ENCODE measurements at regions not wholly inside any gene's neighbourhood (a gene's known extent, or its start where the extent isn't known, plus 50 kb on each side); places are given as distances from the start of the nearest gene placed in this dataset.

- no peak for ATAC-seq
- TF ChIP-seq ZC3H10 (CRISPR knock-in tag; IDR thresholded peaks at IDR 0.05) (no peak), BACH2 (CRISPR knock-in tag; IDR thresholded peaks at IDR 0.05; ENCODE audit: borderline replicate concordance) (no peak), ARNTL (CRISPR knock-in tag; IDR thresholded peaks at IDR 0.05; ENCODE audit: borderline replicate concordance, low read depth) (no peak), SNAI2 (CRISPR knock-in tag; IDR thresholded peaks at IDR 0.05) (no peak), TSHZ2 (CRISPR knock-in tag; IDR thresholded peaks at IDR 0.05) (no peak), TOX (CRISPR knock-in tag; IDR thresholded peaks at IDR 0.05; ENCODE audit: borderline replicate concordance) (no peak), CREB5 (CRISPR knock-in tag; IDR thresholded peaks at IDR 0.05; ENCODE audit: low read depth) (no peak), ZFP30 (CRISPR knock-in tag; IDR thresholded peaks at IDR 0.05) (no peak), OSR1 (CRISPR knock-in tag; IDR thresholded peaks at IDR 0.05) (no peak), TCF4 (CRISPR knock-in tag; IDR thresholded peaks at IDR 0.05; ENCODE audit: borderline replicate concordance) (no peak), ESRRG (CRISPR knock-in tag; IDR thresholded peaks at IDR 0.05) (no peak), CSDC2 (CRISPR knock-in tag; IDR thresholded peaks at IDR 0.05) (no peak)
- TF ChIP-seq, protein P1, sequence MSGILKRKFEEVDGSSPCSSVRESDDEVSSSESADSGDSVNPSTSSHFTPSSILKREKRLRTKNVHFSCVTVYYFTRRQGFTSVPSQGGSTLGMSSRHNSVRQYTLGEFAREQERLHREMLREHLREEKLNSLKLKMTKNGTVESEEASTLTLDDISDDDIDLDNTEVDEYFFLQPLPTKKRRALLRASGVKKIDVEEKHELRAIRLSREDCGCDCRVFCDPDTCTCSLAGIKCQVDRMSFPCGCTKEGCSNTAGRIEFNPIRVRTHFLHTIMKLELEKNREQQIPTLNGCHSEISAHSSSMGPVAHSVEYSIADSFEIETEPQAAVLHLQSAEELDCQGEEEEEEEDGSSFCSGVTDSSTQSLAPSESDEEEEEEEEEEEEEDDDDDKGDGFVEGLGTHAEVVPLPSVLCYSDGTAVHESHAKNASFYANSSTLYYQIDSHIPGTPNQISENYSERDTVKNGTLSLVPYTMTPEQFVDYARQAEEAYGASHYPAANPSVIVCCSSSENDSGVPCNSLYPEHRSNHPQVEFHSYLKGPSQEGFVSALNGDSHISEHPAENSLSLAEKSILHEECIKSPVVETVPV (CRISPR knock-in tag; IDR thresholded peaks at IDR 0.05): no peak
Observed at GRCh38 chr4:129355031-129355430, 259.1 kb downstream of the C4orf33 start.

GRCh38 chr4:129355516-129355915 lies 259.6 kb downstream of the C4orf33 start:
- ATAC-seq: peak; percentile 26; the same call in 1 of the 3 replicates
- no peak for TF ChIP-seq TOX (CRISPR knock-in tag; IDR thresholded peaks at IDR 0.05; ENCODE audit: borderline replicate concordance)
- no peak for TF ChIP-seq TCF4 (CRISPR knock-in tag; IDR thresholded peaks at IDR 0.05; ENCODE audit: borderline replicate concordance)
- TF ChIP-seq ZNF565 (CRISPR knock-in tag; conservative IDR thresholded peaks at IDR 0.05; ENCODE audit: low read depth): no peak
- TF ChIP-seq BACH2 (CRISPR knock-in tag; IDR thresholded peaks at IDR 0.05; ENCODE audit: borderline replicate concordance): no peak
- no peak for TF ChIP-seq PPARA (CRISPR knock-in tag; IDR thresholded peaks at IDR 0.05; ENCODE audit: borderline replicate concordance)
- no peak for TF ChIP-seq CREB5 (CRISPR knock-in tag; IDR thresholded peaks at IDR 0.05; ENCODE audit: low read depth)
- TF ChIP-seq TSHZ2 (CRISPR knock-in tag; IDR thresholded peaks at IDR 0.05): no peak
- TF ChIP-seq ESRRG (CRISPR knock-in tag; IDR thresholded peaks at IDR 0.05): no peak
- TF ChIP-seq, protein P1 (CRISPR knock-in tag; IDR thresholded peaks at IDR 0.05): no peak
- TF ChIP-seq ZC3H10 (CRISPR knock-in tag; IDR thresholded peaks at IDR 0.05): no peak
- no peak for TF ChIP-seq OSR1 (CRISPR knock-in tag; IDR thresholded peaks at IDR 0.05)
- no peak for TF ChIP-seq ARNTL (CRISPR knock-in tag; IDR thresholded peaks at IDR 0.05; ENCODE audit: borderline replicate concordance, low read depth)
- no peak for TF ChIP-seq CSDC2 (CRISPR knock-in tag; IDR thresholded peaks at IDR 0.05)
- no peak for TF ChIP-seq ZNF8 (CRISPR knock-in tag; IDR thresholded peaks at IDR 0.05)
- TF ChIP-seq, protein P2, sequence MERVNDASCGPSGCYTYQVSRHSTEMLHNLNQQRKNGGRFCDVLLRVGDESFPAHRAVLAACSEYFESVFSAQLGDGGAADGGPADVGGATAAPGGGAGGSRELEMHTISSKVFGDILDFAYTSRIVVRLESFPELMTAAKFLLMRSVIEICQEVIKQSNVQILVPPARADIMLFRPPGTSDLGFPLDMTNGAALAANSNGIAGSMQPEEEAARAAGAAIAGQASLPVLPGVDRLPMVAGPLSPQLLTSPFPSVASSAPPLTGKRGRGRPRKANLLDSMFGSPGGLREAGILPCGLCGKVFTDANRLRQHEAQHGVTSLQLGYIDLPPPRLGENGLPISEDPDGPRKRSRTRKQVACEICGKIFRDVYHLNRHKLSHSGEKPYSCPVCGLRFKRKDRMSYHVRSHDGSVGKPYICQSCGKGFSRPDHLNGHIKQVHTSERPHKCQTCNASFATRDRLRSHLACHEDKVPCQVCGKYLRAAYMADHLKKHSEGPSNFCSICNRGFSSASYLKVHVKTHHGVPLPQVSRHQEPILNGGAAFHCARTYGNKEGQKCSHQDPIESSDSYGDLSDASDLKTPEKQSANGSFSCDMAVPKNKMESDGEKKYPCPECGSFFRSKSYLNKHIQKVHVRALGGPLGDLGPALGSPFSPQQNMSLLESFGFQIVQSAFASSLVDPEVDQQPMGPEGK (CRISPR knock-in tag; IDR thresholded peaks at IDR 0.05; ENCODE audit: borderline replicate concordance): no peak
- TF ChIP-seq RARB (CRISPR knock-in tag; IDR thresholded peaks at IDR 0.05): no peak
- no peak for TF ChIP-seq SNAI2 (CRISPR knock-in tag; IDR thresholded peaks at IDR 0.05)
- TF ChIP-seq POU6F1 (CRISPR knock-in tag; IDR thresholded peaks at IDR 0.05; ENCODE audit: borderline replicate concordance, low read depth): no peak
